ENCODE measurements at regions not wholly inside any gene's neighbourhood (a gene's known extent, or its start where the extent isn't known, plus 50 kb on each side); places are given as distances from the start of the nearest gene placed in this dataset.

GRCh38 chr11:90344546-90344945 lies 121.7 kb upstream of the CHORDC1 start:
- H3K4me3 Mint-ChIP-seq, result no peak overlapping the region
- intact Hi-C loops (cut with micrococcal nuclease), result no loop called here
- no peaks in the 10 kb centered on the region for H3K27me3 Mint-ChIP-seq (ENCODE audit: low read depth in 3 of 3)
- Histone ChIP-seq H3K4me1 (ENCODE audit: control insufficient read depth in 1 of 2, insufficient read depth in 2 of 2, low read length in 2 of 2) (peaks cover 16 to 30% of the 10 kb centered on the region in 2 donors), H3K36me3 (replicated peaks in 1 of 2; ENCODE audit: control insufficient read depth in 1 of 2, insufficient read depth in 2 of 2, low read length in 2 of 2) (no peaks in the 10 kb centered on the region), H3K27ac (ENCODE audit: low read depth in 1 of 2, low read length in 2 of 2) (no peak overlapping the region), H3K4me2 (replicated peaks; ENCODE audit: extremely low read depth, low read length, poor library complexity, severe bottlenecking) (no peak overlapping the region), H3K9me3 (replicated peaks in 1 of 2; ENCODE audit: control insufficient read depth in 1 of 2, insufficient read depth in 1 of 2, low read length in 2 of 2) (no peaks in the 10 kb centered on the region), H3K9ac (ENCODE audit: insufficient read depth, low read length, poor library complexity, severe bottlenecking) (no peak overlapping the region), H4K20me1 (ENCODE audit: insufficient read depth, low read length) (no peaks in the 10 kb centered on the region), H3K27me3 (ENCODE audit: control insufficient read depth in 2 of 2, insufficient read depth in 2 of 2, low read length in 2 of 2) (no peaks in the 10 kb centered on the region), H3K4me3 (replicated peaks in 1 of 3; ENCODE audit: low read depth in 2 of 3, low read length in 3 of 3) (no peak overlapping the region), H2AFZ (ENCODE audit: insufficient read depth, low read depth, low read length, poor library complexity, severe bottlenecking) (no peak overlapping the region), H3K79me2 (ENCODE audit: insufficient read depth, low read length) (no peaks in the 10 kb centered on the region)
- DNase-seq, result no peak
- peaks cover 30% of the 10 kb centered on the region for H3K4me1 Mint-ChIP-seq
- no peak for TF ChIP-seq CTCF (IDR thresholded peaks at IDR 0.05)
- H3K27ac Mint-ChIP-seq, result no peak overlapping the region
- H3K36me3 Mint-ChIP-seq, result no peaks in the 10 kb centered on the region
- peaks cover 0 to 7% (median 0%) of the 10 kb centered on the region in 7 donors for H3K9me3 Mint-ChIP-seq
- WGBS (ENCODE audit: insufficient coverage), result no CpG with 5 or more reads among the region's 4 CpGs

- H3K4me1 ChIP-seq (ENCODE audit: control insufficient read depth in 1 of 2, insufficient read depth in 2 of 2, low read length in 2 of 2), result peaks cover 11 to 23% of the 10 kb centered on the region in 2 donors
- intact Hi-C loops (cut with micrococcal nuclease), result no loop called here
- no peaks in the 10 kb centered on the region for H3K36me3 Mint-ChIP-seq
- H3K4me3 ChIP-seq (replicated peaks in 1 of 3; ENCODE audit: low read depth in 2 of 3, low read length in 3 of 3), result no peak overlapping the region
- no peak overlapping the region for H3K27ac ChIP-seq (ENCODE audit: low read depth in 1 of 2, low read length in 2 of 2)
- no peak overlapping the region for H3K4me3 Mint-ChIP-seq
- peaks cover 0 to 7% (median 0%) of the 10 kb centered on the region in 7 donors for H3K9me3 Mint-ChIP-seq
- no peaks in the 10 kb centered on the region for H3K27me3 ChIP-seq (ENCODE audit: control insufficient read depth in 2 of 2, insufficient read depth in 2 of 2, low read length in 2 of 2)
- H4K20me1 ChIP-seq (ENCODE audit: insufficient read depth, low read length), result no peaks in the 10 kb centered on the region
- DNase-seq, result peak; percentile 6 to 14 (median 7)
- TF ChIP-seq CTCF (IDR thresholded peaks at IDR 0.05), result no peak
- H3K4me1 Mint-ChIP-seq, result peaks cover 21% of the 10 kb centered on the region
- peak overlapping the region in 2 of 7 donors; percentile 71 to 79 for H3K27ac Mint-ChIP-seq
- no CpG with 5 or more reads among the region's 2 CpGs for WGBS (ENCODE audit: insufficient coverage)
- H3K27me3 Mint-ChIP-seq (ENCODE audit: low read depth in 3 of 3), result no peaks in the 10 kb centered on the region
- no peak overlapping the region for H3K4me2 ChIP-seq (replicated peaks; ENCODE audit: extremely low read depth, low read length, poor library complexity, severe bottlenecking)
- no peaks in the 10 kb centered on the region for H3K36me3 ChIP-seq (replicated peaks in 1 of 2; ENCODE audit: control insufficient read depth in 1 of 2, insufficient read depth in 2 of 2, low read length in 2 of 2)
- H2AFZ ChIP-seq (ENCODE audit: insufficient read depth, low read depth, low read length, poor library complexity, severe bottlenecking), result no peak overlapping the region
- H3K9me3 ChIP-seq (replicated peaks in 1 of 2; ENCODE audit: control insufficient read depth in 1 of 2, insufficient read depth in 1 of 2, low read length in 2 of 2), result no peaks in the 10 kb centered on the region
- H3K9ac ChIP-seq (ENCODE audit: insufficient read depth, low read length, poor library complexity, severe bottlenecking), result no peak overlapping the region
- no peaks in the 10 kb centered on the region for H3K79me2 ChIP-seq (ENCODE audit: insufficient read depth, low read length)
These were observed 120.8 kb upstream of the CHORDC1 start for GRCh38 chr11:90343673-90344072.

All from CD14-positive monocyte (primary cell).